ENCODE measurements at regions not wholly inside any gene's neighbourhood (a gene's known extent, or its start where the extent isn't known, plus 50 kb on each side); places are given as distances from the start of the nearest gene placed in this dataset.

GRCh38 chr1:229853751-229854150 lies 213.3 kb upstream of the GALNT2 start:
- no peak for TF ChIP-seq EZH2 (IDR thresholded peaks at IDR 0.05; ENCODE audit: low read length, unreplicated experiment)
- TF ChIP-seq CTCF (conservative IDR thresholded peaks at IDR 0.05; ENCODE audit: low read depth, low read length) = no peak
- TF ChIP-seq EZH2phosphoT487 (IDR thresholded peaks at IDR 0.05; ENCODE audit: borderline replicate concordance, low read length) = no peak
